ENCODE measurements at regions not wholly inside any gene's neighbourhood (a gene's known extent, or its start where the extent isn't known, plus 50 kb on each side); places are given as distances from the start of the nearest gene placed in this dataset.
A peak's percentile ranks its signal among the peaks of the same experiment; 100 is the strongest.

- no peak for DNase-seq
These were observed 347.0 kb upstream of the CDH2 start for GRCh38 chr18:28523758-28524475.

- DNase-seq = no peak
These were observed 345.3 kb upstream of the CDH2 start for GRCh38 chr18:28522236-28522635.

DNA sequence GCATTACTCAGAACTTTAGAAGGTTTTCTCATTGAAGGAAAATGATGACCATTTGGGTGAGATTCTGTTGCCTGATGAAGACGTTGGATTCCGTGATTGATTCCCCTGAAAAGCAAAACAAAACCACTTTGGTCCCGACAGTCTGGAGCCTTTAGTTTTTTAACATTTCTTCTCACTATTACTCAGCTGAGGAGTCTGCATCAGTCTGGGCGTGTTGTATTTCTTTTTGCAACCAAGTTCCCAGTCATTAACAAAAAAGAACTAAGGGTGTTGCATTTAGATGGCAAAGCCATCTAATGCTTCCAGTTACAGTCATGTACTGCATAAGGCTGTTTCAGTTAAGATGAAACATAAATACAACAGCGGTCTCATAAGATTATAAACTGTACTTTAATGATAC is 343.1 kb upstream of the CDH2 start:
- no peak for DNase-seq

DNA sequence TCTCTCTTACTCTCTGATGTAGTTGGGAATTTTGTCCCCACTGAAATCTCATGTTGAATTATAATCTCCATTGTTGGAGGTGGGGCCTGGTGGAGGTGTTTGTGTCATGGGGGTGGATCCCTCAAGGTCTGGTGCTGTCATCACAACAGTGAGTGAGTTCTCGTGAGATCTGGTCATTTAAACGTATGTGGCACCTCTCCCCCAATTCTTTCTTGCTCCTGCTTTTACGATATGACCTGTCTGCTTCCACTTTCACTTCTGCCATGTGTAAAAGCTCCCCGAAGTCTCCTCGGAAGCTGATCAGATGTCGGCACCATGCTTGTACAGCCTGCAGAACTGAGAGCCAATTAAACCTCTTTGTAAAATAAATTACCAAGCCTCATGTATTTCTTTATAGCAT is 337.8 kb upstream of the CDH2 start:
- DNase-seq = no peak

DNA sequence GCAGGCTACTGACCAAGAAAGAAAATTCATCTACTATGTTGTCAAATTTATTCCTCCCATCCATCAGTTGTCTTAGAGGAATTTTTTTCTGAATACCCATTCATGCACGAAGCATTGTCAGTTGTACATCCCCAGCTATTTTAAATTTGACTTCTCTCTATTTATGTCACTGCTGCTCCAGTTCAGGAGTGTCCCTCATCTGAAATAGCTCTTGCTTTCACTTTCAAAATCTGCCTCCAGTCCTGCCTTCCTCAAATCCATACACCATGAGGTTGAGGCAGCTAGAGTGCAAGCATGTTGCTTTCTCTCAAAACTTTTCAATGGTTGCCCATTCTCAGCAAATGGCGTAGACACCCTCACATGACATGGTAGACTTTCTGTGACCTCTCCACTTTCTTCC is 335.4 kb upstream of the CDH2 start:
- no peak for DNase-seq

DNA sequence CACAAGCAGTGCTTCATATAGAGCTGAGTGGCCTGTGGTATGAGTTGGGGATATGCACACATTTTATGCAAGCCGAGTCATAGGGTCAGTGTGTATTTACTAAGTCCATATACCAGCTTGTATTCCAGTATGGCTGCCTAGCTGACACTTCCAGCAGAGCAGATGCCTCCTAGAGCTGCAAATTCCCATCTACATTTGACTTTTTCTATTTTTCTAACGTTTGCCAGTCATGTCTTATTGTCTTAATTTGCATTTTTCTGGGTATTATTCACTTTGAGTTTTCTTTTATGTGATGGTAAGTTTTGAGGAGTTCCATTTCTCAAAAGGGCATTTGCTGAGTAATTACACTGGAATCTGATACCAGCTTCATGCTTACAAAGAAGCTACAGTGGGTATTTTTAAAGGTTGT is 334.5 kb upstream of the CDH2 start:
- DNase-seq = no peak

DNA sequence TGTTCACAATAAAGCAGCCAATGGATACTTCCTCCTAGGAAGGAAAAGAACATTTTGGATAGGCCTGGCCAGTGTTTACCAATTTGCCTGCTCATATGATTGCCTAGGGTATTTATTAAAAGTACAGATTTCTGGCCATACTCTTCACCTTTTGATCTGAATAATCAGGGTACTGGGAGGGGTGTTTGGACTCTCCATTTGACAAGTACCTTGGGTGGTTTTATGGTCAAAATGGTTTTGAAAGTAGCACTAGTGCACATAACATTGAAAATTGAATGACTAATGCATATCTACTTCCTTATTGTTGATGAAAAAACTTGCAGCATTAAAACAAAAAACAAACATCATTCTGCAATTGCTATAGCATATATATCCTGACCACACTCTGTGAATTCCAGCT is 333.3 kb upstream of the CDH2 start:
- DNase-seq = no peak

GRCh38 chr18:28504066-28504465 is 327.1 kb upstream of the CDH2 start:
- DNase-seq = no peak

DNA sequence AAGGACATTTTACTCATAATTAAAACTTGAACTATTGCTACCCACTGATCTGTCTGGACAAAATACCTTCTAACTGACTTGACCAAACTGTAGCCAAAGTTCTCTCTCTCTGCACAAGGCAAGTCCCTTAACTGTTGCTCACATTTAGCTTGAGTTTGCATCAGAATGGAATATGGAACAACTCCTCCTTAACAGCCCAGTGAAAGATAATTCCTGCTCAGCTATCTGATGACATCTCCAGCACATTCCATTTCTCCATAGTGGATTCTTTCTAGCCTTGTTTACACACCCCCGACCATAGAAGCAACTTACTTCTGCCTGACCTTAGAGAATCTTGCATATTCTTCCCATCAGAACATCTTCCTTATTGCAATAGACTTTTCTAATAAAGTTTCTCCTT is 317.2 kb upstream of the CDH2 start:
- DNase-seq = no peak

- DNase-seq = peak in 1 of 3 donors; percentile 4
These were observed 309.0 kb upstream of the CDH2 start for GRCh38 chr18:28485918-28486317.

DNA sequence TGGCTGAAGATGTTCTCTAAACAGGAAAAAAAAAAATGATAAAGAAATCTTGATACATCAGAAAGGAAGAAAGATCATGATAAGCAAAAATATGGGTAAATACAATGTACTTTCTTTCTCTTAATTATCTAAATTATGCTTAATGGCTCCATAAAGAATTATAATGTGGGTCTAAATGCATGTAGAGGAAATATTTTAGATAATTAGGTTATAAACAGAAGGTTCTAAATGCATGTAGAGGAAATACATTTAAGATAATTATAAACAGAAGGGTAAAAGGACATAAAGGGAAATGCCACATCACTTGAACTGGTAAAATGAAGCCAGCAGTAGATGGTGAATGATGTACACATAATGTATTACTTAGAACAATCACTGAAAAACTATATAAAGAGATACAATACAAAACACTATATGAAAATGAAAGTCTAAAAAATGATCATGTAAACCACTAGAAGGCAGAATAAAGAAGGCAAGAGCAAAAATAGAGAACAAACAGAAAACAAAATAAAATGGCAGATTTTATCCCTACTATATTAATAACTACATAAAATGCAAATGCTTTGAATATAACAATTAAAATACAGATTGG is 308.4 kb upstream of the CDH2 start:
- no peak for DNase-seq

DNA sequence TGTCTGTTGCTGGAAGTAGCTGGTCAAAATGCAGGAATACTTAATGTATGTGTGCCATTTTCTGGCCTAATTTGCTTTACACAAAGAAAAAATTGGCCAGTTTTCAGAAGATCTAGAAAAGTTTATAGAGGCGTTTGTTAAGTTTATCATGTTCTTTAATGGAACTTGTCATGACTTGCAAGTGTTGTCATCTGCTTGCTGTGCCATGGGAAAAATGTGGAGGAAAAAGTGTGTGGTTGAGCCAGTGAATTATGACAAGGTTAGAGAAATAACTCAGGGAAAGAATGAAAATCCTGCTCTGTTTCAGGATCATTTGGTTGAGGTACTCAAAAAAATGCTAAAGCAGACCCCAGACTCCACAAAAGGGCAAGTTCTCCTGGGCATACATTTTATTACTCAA is 301.6 kb upstream of the CDH2 start:
- DNase-seq = no peak

DNA sequence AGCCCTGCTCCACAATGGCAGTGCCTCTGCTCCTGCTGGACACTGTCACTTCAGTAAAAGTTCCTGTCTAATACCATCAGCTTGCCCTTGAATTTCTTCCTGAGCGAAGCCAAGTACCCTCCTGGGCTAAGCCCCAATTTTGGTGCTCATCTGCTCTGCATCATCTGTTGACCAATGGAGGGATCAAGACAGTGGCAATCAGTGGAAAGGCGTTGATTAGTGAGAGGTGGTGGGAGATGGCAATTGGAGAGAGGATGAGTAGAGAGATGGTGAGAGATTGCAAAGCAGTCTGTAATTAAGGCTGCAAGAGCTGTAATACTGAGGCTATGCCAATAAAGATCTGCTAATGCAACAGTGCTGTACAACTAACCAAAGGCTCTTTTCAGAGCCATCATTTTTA is 299.4 kb upstream of the CDH2 start:
- DNase-seq = no peak

DNA sequence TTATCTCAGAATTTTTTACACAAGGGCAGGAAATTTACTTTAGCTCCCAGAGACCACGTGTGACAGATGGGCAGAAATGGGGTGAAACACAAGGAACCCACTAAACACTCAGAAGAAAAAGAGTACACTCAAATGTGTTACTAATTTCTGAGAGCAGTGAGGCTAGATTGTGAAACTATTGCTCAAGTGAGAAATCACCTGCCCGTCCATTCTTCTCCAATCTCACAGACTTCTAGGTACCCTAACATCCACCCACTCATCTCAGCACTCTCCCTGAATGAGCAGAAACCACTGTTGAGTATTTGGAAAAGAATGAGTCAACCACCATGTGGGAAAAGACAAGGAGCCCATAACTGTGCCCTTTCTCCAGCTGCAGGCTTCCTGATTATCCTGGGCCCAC is 293.0 kb upstream of the CDH2 start:
- DNase-seq = no peak

DNA sequence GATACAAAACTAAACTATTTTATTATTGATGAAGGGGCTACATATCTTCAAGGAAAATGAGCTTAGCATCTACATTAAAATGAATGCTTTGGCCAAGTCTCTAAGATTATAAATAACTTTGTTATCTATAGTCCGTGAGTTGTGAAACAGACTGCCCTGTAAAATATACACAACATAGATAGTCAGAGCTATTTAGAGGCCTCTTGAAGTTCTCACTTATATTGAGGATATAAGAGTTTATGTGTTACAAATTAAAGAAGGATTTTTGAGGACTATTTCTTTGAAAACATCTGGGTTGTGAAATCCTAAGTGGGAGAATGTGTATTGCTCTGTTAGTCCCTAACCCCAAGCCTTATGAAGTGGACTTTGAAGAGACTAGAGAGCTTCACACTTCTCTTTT is 292.0 kb upstream of the CDH2 start:
- DNase-seq = no peak

GRCh38 chr18:28466204-28466603 is 289.3 kb upstream of the CDH2 start:
- no peak for DNase-seq

DNA sequence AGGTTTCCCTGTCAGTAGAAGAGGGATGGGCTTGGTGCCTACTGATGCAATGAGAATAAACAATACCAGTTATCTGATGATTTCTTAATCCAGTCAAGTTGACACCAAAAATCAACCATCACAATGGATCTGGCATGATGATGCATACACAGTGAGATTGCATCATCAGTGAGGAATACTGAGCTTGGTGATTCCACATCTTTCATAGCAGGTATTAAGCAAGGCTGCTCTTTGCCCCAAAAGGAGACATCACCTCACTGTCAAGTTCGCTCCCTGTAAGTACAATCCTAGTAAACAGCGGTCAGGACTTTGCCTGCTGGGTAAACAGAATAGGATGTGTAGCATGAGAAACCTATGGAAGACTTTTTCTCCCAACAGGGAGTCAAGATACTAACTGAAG is 282.7 kb upstream of the CDH2 start:
- DNase-seq = no peak

DNA sequence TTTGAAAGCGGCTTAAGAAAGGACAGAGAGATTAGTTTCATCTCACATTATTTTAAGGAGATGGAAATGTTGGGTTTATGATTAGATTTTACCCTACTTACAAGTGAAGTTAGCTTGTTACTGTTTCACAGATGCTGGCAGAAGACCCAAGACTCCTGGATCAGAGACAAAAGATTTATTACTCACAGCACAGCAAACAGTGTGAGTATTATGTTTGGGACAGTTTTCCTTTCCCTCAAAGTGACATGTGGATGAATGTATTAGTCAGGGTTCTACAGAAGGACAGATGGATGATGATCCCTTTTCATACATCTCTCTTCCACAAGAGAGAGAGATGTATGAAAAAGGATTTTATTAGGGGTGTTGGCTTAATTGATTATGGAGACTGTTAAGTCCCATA is 281.8 kb upstream of the CDH2 start:
- no peak for DNase-seq

GRCh38 chr18:28457784-28458183 is 280.9 kb upstream of the CDH2 start:
- no peak for DNase-seq

GRCh38 chr18:28455971-28456370 is 279.0 kb upstream of the CDH2 start:
- no peak for DNase-seq

GRCh38 chr18:28439870-28440269 is 262.9 kb upstream of the CDH2 start:
- no peak for DNase-seq

- no peak for DNase-seq
These were observed 261.5 kb upstream of the CDH2 start for GRCh38 chr18:28438381-28438780.

- DNase-seq = no peak
These were observed 255.4 kb upstream of the CDH2 start for GRCh38 chr18:28432339-28432738.

- no peak for DNase-seq
These were observed 249.0 kb upstream of the CDH2 start for GRCh38 chr18:28425886-28426285.

GRCh38 chr18:28422577-28422976 is 245.6 kb upstream of the CDH2 start:
- DNase-seq = no peak

Measured in suppressor macrophage treated with lipopolysaccharide for 1 hour (primary cell).